ENCODE measurements at regions not wholly inside any gene's neighbourhood (a gene's known extent, or its start where the extent isn't known, plus 50 kb on each side); places are given as distances from the start of the nearest gene placed in this dataset.

DNA sequence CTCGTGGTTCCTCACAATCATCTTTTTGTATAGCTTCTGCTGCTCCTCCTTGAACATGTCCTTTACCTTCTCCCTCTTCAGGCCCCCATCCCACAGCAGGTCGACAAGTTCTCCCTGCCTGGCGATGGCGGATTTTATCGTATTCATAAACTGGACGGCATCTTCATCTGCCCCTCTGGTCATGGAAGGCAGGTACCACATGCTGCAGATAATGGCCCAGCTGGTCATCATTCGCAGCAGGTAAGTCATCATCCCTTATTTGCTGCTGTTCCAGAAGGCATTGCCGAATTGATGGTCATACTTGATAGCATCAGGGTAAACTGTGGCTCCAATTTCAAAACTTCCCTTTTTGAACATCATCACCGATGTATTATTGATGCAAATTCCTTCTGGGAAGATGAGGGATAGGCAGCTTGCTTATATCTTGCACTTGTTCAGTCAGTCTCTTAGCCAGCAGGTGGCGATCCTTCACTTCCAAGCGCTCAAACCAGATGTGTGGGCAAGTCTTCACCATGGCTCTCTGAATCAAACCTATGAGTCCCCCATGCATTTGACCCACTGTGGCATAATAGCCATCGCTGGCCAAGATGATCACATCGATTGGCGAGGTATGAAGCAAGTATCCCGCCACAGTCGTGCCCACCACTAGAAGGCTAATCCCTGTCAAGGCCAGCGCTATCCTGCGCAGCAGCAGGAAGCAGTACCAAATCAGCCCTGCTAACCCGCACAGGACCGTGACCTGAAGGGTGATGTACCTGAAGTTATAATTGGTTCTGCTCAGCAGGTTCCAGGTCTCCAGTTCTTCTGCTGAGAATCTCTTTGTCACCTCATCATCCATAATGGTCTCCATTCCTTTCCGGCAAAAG, 381.5 kb upstream of the STXBP6 start:
- Histone ChIP-seq H3K27ac (ENCODE audit: insufficient read length, low read depth, low read length) (no peak overlapping the region), H4K8ac (replicated peaks; ENCODE audit: insufficient read length, low read depth, low read length) (no peak overlapping the region), H2BK5ac (ENCODE audit: insufficient read length, low read length) (no peak overlapping the region), H3K79me1 (ENCODE audit: insufficient read depth, low read depth, low read length, poor library complexity, severe bottlenecking) (no peaks in the 10 kb centered on the region), H2AFZ (ENCODE audit: low read length) (no peak overlapping the region), H3K9ac (ENCODE audit: extremely low read depth, insufficient read length, low read length) (no peak overlapping the region), H3K23me2 (ENCODE audit: insufficient read length, low read depth, low read length, poor library complexity, severe bottlenecking) (no peaks in the 10 kb centered on the region), H2BK12ac (ENCODE audit: insufficient read length, low read depth, low read length) (no peak overlapping the region), H4K91ac (ENCODE audit: insufficient read length, low read depth, low read length) (no peak overlapping the region), H3K23ac (ENCODE audit: insufficient read length, low read depth, low read length) (no peak overlapping the region), H4K5ac (ENCODE audit: insufficient read length, low read depth, low read length) (no peak overlapping the region), H3K14ac (ENCODE audit: insufficient read depth, low read length) (no peak overlapping the region), H2BK15ac (ENCODE audit: low read depth, low read length) (no peak overlapping the region), H3K9me3 (ENCODE audit: control insufficient read depth, low read depth, low read length) (no peaks in the 10 kb centered on the region), H3K4me1 (ENCODE audit: insufficient read depth, low read length) (no peaks in the 10 kb centered on the region; the same call in 1 of the 2 replicates), H3K4ac (ENCODE audit: low read depth, low read length) (no peak overlapping the region), H2BK120ac (ENCODE audit: low read depth, low read length, poor library complexity, severe bottlenecking) (no peak overlapping the region), H4K20me1 (ENCODE audit: control insufficient read depth, insufficient read depth, insufficient read length) (no peaks in the 10 kb centered on the region), H2AK5ac (ENCODE audit: insufficient read length, low read length) (no peak overlapping the region), H3K79me2 (ENCODE audit: insufficient read depth, low read length) (no peaks in the 10 kb centered on the region), H2BK20ac (ENCODE audit: low read depth, low read length, poor library complexity, severe bottlenecking) (no peak overlapping the region), H3K4me2 (ENCODE audit: insufficient read depth, insufficient read length, low read length) (no peak overlapping the region), H3K27me3 (ENCODE audit: insufficient read depth, low read length) (no peaks in the 10 kb centered on the region), H3K18ac (ENCODE audit: insufficient read length, low read depth, low read length) (no peak overlapping the region), H3T11ph (ENCODE audit: low read length) (no peak overlapping the region), H3K56ac (ENCODE audit: insufficient read length, low read depth, low read length) (no peak overlapping the region)
- no peak overlapping the region for H3K27ac Mint-ChIP-seq
- H3K4me3 Mint-ChIP-seq, result no peak overlapping the region
- WGBS (ENCODE audit: extremely low coverage, insufficient read length, low lambda C conversion rate), result no CpG with 5 or more reads among the region's 21 CpGs
- H3K36me3 Mint-ChIP-seq (ENCODE audit: insufficient read depth in 1 of 3, low read depth in 3 of 3), result peaks cover 0 to 10% (median 8%) of the 10 kb centered on the region in 3 experiments; a peak in 3 of 7 replicates
- H3K4me1 Mint-ChIP-seq, result peaks cover 0 to 4% of the 10 kb centered on the region in 2 experiments; a peak in 2 of 4 replicates
- DNase-seq, result peak; percentile 71
- H3K9me3 Mint-ChIP-seq, result peaks cover 30 to 31% of the 10 kb centered on the region in 2 experiments
- H3K27me3 Mint-ChIP-seq (ENCODE audit: low read depth), result peaks cover 5% of the 10 kb centered on the region; the same call in 1 of the 2 replicates
- TF ChIP-seq, protein P1, sequence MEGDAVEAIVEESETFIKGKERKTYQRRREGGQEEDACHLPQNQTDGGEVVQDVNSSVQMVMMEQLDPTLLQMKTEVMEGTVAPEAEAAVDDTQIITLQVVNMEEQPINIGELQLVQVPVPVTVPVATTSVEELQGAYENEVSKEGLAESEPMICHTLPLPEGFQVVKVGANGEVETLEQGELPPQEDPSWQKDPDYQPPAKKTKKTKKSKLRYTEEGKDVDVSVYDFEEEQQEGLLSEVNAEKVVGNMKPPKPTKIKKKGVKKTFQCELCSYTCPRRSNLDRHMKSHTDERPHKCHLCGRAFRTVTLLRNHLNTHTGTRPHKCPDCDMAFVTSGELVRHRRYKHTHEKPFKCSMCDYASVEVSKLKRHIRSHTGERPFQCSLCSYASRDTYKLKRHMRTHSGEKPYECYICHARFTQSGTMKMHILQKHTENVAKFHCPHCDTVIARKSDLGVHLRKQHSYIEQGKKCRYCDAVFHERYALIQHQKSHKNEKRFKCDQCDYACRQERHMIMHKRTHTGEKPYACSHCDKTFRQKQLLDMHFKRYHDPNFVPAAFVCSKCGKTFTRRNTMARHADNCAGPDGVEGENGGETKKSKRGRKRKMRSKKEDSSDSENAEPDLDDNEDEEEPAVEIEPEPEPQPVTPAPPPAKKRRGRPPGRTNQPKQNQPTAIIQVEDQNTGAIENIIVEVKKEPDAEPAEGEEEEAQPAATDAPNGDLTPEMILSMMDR (conservative IDR thresholded peaks at IDR 0.05), result peak; percentile 75
